GM12878 (cell line): ENCODE measurements at regions not wholly inside any gene's neighbourhood (a gene's known extent, or its start where the extent isn't known, plus 50 kb on each side); places are given as distances from the start of the nearest gene placed in this dataset.

Experiments used
- CHD4 ChIP-seq: fragments of 200-600 bp; sonication (generic); IDR thresholded peaks from 2 replicates; pipeline ENCODE4 v1.6.1; 2016; ENCODE audit warnings: mild to moderate bottlenecking

- TF ChIP-seq CHD4: no peak
- TF ChIP-seq, all 136 proteins: peak for 0
Observed at GRCh38 chr15:78691167-78691850, 50.3 kb upstream of the CHRNB4 start (continued).
